CD4-positive, alpha-beta memory T cell (primary cell): ENCODE measurements at regions not wholly inside any gene's neighbourhood (a gene's known extent, or its start where the extent isn't known, plus 50 kb on each side); places are given as distances from the start of the nearest gene placed in this dataset.

Experiments
- CTCF ChIA-PET: fragments of 350-600 bp; sonication (Branson Sonifier 250); formaldehyde crosslinking; loops from one replicate; lab custom pipeline; 2021; ENCODE audit warnings: inconsistent platforms; ENCODE audit not compliant: partially characterized antibody; lab: Charles Lee
- POLR2A ChIA-PET: fragments of 350-600 bp; sonication (Branson Sonifier 250); formaldehyde crosslinking; loops from one replicate; lab custom pipeline; 2021; ENCODE audit not compliant: partially characterized antibody; lab: Charles Lee
- DNase-seq, 5 donors: peaks; one replicate each; pipeline versions ENCODE4 v3.0.0 to v3.0.0-alpha.2; 2020 to 2022; ENCODE audit warnings: mixed read lengths in 1 of 5
- H3K27ac ChIP-seq: one replicate; pipeline ENCODE4 v1.7.0; 2013; ENCODE audit warnings: low read depth, low read length
- H3K27me3 ChIP-seq: 2 replicates; pipeline ENCODE4 v1.7.0; 2013; ENCODE audit warnings: mild to moderate bottlenecking, low read length, moderate library complexity; ENCODE audit not compliant: insufficient read depth
- H3K36me3 ChIP-seq: 2 replicates; pipeline ENCODE4 v1.7.0; 2013; ENCODE audit warnings: mild to moderate bottlenecking, low read length, moderate library complexity; ENCODE audit not compliant: insufficient read depth
- H3K4me1 ChIP-seq: 2 replicates; pipeline ENCODE4 v1.7.0; 2013; ENCODE audit warnings: mild to moderate bottlenecking, low read length, moderate library complexity; ENCODE audit not compliant: insufficient read depth
- H3K4me3 ChIP-seq, 2 donors: one replicate each; pipeline ENCODE4 v1.7.0; 2013; ENCODE audit warnings: low read length in 2 of 2, mild to moderate bottlenecking in 1 of 2
- H3K9me3 ChIP-seq, 2 donors: one replicate each; pipeline ENCODE4 v1.7.0; 2013; ENCODE audit warnings: low read length in 2 of 2, control low read depth in 1 of 2; ENCODE audit not compliant: control insufficient read depth in 1 of 2
- H3K27ac Mint-ChIP-seq, 7 donors: one replicate each; pipeline ENCODE4 v1.8.0; 2020 to 2021; ENCODE audit warnings: mixed read lengths in 7 of 7, mild to moderate bottlenecking in 6 of 7, inconsistent platforms in 3 of 7, moderate library complexity in 3 of 7
- H3K27me3 Mint-ChIP-seq, 2 donors: one replicate each; pipeline ENCODE4 v1.8.0; 2020 to 2021; ENCODE audit warnings: mixed read lengths in 2 of 2
- H3K36me3 Mint-ChIP-seq, 2 donors: one replicate each; pipeline ENCODE4 v1.8.0; 2020 to 2021; ENCODE audit warnings: mixed read lengths in 2 of 2, inconsistent platforms in 1 of 2, mild to moderate bottlenecking in 1 of 2
- H3K4me1 Mint-ChIP-seq, 4 donors: one replicate each; pipeline ENCODE4 v1.8.0; 2020 to 2021; ENCODE audit warnings: mixed read lengths in 4 of 4, mild to moderate bottlenecking in 1 of 4
- H3K4me3 Mint-ChIP-seq, 8 donors: one replicate each; pipeline ENCODE4 v1.8.0; 2020 to 2021; ENCODE audit warnings: mixed read lengths in 8 of 8, mild to moderate bottlenecking in 7 of 8, moderate library complexity in 6 of 8, inconsistent platforms in 3 of 8
- H3K9me3 Mint-ChIP-seq, 8 donors: one replicate each; pipeline ENCODE4 v1.8.0; 2020 to 2021; ENCODE audit warnings: mixed read lengths in 8 of 8, mild to moderate bottlenecking in 5 of 8, inconsistent platforms in 3 of 8, moderate library complexity in 1 of 8
- intact Hi-C: fragments of 100-400 bp; cut with micrococcal nuclease; formaldehyde crosslinking; loops from one replicate; pipeline ENCODE4 v1.15.1; 2023

- Mint-ChIP-seq H3K36me3 (no peaks in the 10 kb centered on the region), H3K4me3 (no peak overlapping the region), H3K4me1 (peaks cover 0 to 12% (median 6%) of the 10 kb centered on the region in 4 donors), H3K27me3 (peaks cover 0 to under 1% of the 10 kb centered on the region in 2 donors), H3K27ac (no peak overlapping the region), H3K9me3 (peaks cover 0 to 1% (median 0%) of the 10 kb centered on the region in 8 donors)
- Histone ChIP-seq H3K27ac (no peak overlapping the region), H3K36me3 (no peaks in the 10 kb centered on the region), H3K4me3 (no peak overlapping the region), H3K27me3 (no peaks in the 10 kb centered on the region), H3K4me1 (peaks cover 8% of the 10 kb centered on the region), H3K9me3 (no peaks in the 10 kb centered on the region)
- ChIA-PET POLR2A (no interaction called here), CTCF (interaction anchor here (0.7 to 1.0 kb wide), 2 partner anchors 10 to 434 kb away, joined by 3 to 5 read pairs; no protein-coding TSS in a partner anchor)
- intact Hi-C loops: no loop called here
- no peak for DNase-seq
Measured at GRCh38 chr5:42879291-42879690, 67.6 kb upstream of the SELENOP start.

- H3K4me3 Mint-ChIP-seq: no peak overlapping the region
- Histone ChIP-seq H3K27ac (no peak overlapping the region), H3K4me3 (no peak overlapping the region), H3K36me3 (no peaks in the 10 kb centered on the region), H3K27me3 (no peaks in the 10 kb centered on the region), H3K4me1 (peaks cover 8% of the 10 kb centered on the region), H3K9me3 (no peaks in the 10 kb centered on the region)
- peaks cover 0 to 12% (median 6%) of the 10 kb centered on the region in 4 donors for H3K4me1 Mint-ChIP-seq
- CTCF ChIA-PET: interaction anchor here (0.7 to 1.7 kb wide), 3 partner anchors 11 to 434 kb away, joined by 3 to 7 read pairs (median 5); no protein-coding TSS in a partner anchor
- H3K36me3 Mint-ChIP-seq: no peaks in the 10 kb centered on the region
- no peak for DNase-seq
- POLR2A ChIA-PET: no interaction called here
- intact Hi-C loops: no loop called here
- H3K27me3 Mint-ChIP-seq: peaks cover 0 to 2% of the 10 kb centered on the region in 2 donors
- no peak overlapping the region for H3K27ac Mint-ChIP-seq
- H3K9me3 Mint-ChIP-seq: peaks cover 0 to 2% (median 0%) of the 10 kb centered on the region in 8 donors
Measured at GRCh38 chr5:42878550-42878949, 66.9 kb upstream of the SELENOP start.

GRCh38 chr5:42878041-42878440, 66.3 kb upstream of the SELENOP start:
- Histone ChIP-seq H3K9me3 (no peaks in the 10 kb centered on the region), H3K27ac (no peak overlapping the region), H3K27me3 (no peaks in the 10 kb centered on the region), H3K4me3 (no peak overlapping the region), H3K4me1 (peaks cover 8% of the 10 kb centered on the region), H3K36me3 (no peaks in the 10 kb centered on the region)
- peaks cover 0 to 2% (median 0%) of the 10 kb centered on the region in 8 donors for H3K9me3 Mint-ChIP-seq
- peak overlapping the region in 1 of 7 donors; percentile 3 for H3K27ac Mint-ChIP-seq
- CTCF ChIA-PET: interaction anchor here (1.0 to 1.7 kb wide), 2 partner anchors 11 to 31 kb away, joined by 5 to 7 read pairs; no protein-coding TSS in a partner anchor
- DNase-seq: no peak
- POLR2A ChIA-PET: no interaction called here
- intact Hi-C loops: no loop called here
- H3K4me1 Mint-ChIP-seq: peaks cover 0 to 12% (median 6%) of the 10 kb centered on the region in 4 donors
- H3K27me3 Mint-ChIP-seq: peaks cover 0 to 4% of the 10 kb centered on the region in 2 donors
- H3K36me3 Mint-ChIP-seq: no peaks in the 10 kb centered on the region
- no peak overlapping the region for H3K4me3 Mint-ChIP-seq

GRCh38 chr5:42877431-42877830, 65.7 kb upstream of the SELENOP start:
- ChIA-PET POLR2A (no interaction called here), CTCF (interaction anchor here (1.0 to 1.7 kb wide), 2 partner anchors 12 to 31 kb away, joined by 5 to 7 read pairs; no protein-coding TSS in a partner anchor)
- Mint-ChIP-seq H3K27ac (peak overlapping the region in 1 of 7 donors; percentile 0), H3K36me3 (no peaks in the 10 kb centered on the region), H3K4me1 (peaks cover 0 to 12% (median 6%) of the 10 kb centered on the region in 4 donors), H3K4me3 (no peak overlapping the region), H3K27me3 (peaks cover 2 to 4% of the 10 kb centered on the region in 2 donors), H3K9me3 (peaks cover 0 to 2% (median 0%) of the 10 kb centered on the region in 8 donors)
- intact Hi-C loops: no loop called here
- Histone ChIP-seq H3K27me3 (no peaks in the 10 kb centered on the region), H3K9me3 (no peaks in the 10 kb centered on the region), H3K4me3 (no peak overlapping the region), H3K4me1 (peaks cover 8% of the 10 kb centered on the region), H3K27ac (no peak overlapping the region), H3K36me3 (no peaks in the 10 kb centered on the region)
- DNase-seq: no peak

- Histone ChIP-seq H3K36me3 (no peaks in the 10 kb centered on the region), H3K4me3 (no peak overlapping the region), H3K27ac (no peak overlapping the region), H3K4me1 (peaks cover 8% of the 10 kb centered on the region), H3K9me3 (no peaks in the 10 kb centered on the region), H3K27me3 (no peaks in the 10 kb centered on the region)
- peaks cover 0 to 2% (median 0%) of the 10 kb centered on the region in 8 donors for H3K9me3 Mint-ChIP-seq
- peaks cover 3 to 6% of the 10 kb centered on the region in 2 donors for H3K27me3 Mint-ChIP-seq
- H3K27ac Mint-ChIP-seq: peak overlapping the region in 1 of 7 donors; percentile 42
- ChIA-PET POLR2A (interaction anchor here (1.2 kb wide), 1 partner anchor 115 kb away, joined by 3 read pairs; no protein-coding TSS in a partner anchor), CTCF (interaction anchor here (2.6 kb wide), 1 partner anchor 13 kb away, joined by 10 read pairs; no protein-coding TSS in a partner anchor)
- intact Hi-C loops: no loop called here
- peak overlapping the region in 4 of 8 donors; percentile 13 to 37 (median 34) for H3K4me3 Mint-ChIP-seq
- no peaks in the 10 kb centered on the region for H3K36me3 Mint-ChIP-seq
- no peak for DNase-seq
- H3K4me1 Mint-ChIP-seq: peaks cover 0 to 12% (median 6%) of the 10 kb centered on the region in 4 donors
Measured at GRCh38 chr5:42876375-42876844, 64.7 kb upstream of the SELENOP start.

- peaks cover 5 to 6% of the 10 kb centered on the region in 2 donors for H3K27me3 Mint-ChIP-seq
- ChIA-PET CTCF (interaction anchor here (2.6 kb wide), 1 partner anchor 13 kb away, joined by 10 read pairs; no protein-coding TSS in a partner anchor), POLR2A (interaction anchor here (1.2 kb wide), 1 partner anchor 115 kb away, joined by 3 read pairs; no protein-coding TSS in a partner anchor)
- no peaks in the 10 kb centered on the region for H3K36me3 Mint-ChIP-seq
- Histone ChIP-seq H3K4me1 (peaks cover 8% of the 10 kb centered on the region), H3K9me3 (no peaks in the 10 kb centered on the region), H3K36me3 (no peaks in the 10 kb centered on the region), H3K27me3 (no peaks in the 10 kb centered on the region), H3K4me3 (no peak overlapping the region), H3K27ac (no peak overlapping the region)
- peaks cover 0 to 2% (median 0%) of the 10 kb centered on the region in 8 donors for H3K9me3 Mint-ChIP-seq
- intact Hi-C loops: no loop called here
- DNase-seq: no peak
- H3K4me3 Mint-ChIP-seq: peak overlapping the region in 2 of 8 donors; percentile 2 to 25
- peak overlapping the region in 1 of 7 donors; percentile 42 for H3K27ac Mint-ChIP-seq
- H3K4me1 Mint-ChIP-seq: peaks cover 0 to 12% (median 6%) of the 10 kb centered on the region in 4 donors
Measured at GRCh38 chr5:42875785-42876374, 64.2 kb upstream of the SELENOP start.

- ChIA-PET POLR2A (no interaction called here), CTCF (interaction anchor here (2.6 kb wide), 1 partner anchor 14 kb away, joined by 10 read pairs; no protein-coding TSS in a partner anchor)
- H3K9me3 ChIP-seq: no peaks in the 10 kb centered on the region
- Mint-ChIP-seq H3K36me3 (no peaks in the 10 kb centered on the region), H3K4me3 (no peak overlapping the region), H3K4me1 (peaks cover 0 to 12% (median 6%) of the 10 kb centered on the region in 4 donors), H3K27me3 (peaks cover 9 to 10% of the 10 kb centered on the region in 2 donors), H3K27ac (no peak overlapping the region), H3K9me3 (peaks cover 0 to 2% (median 0%) of the 10 kb centered on the region in 8 donors)
- no peaks in the 10 kb centered on the region for H3K36me3 ChIP-seq
- H3K4me3 ChIP-seq: no peak overlapping the region
- intact Hi-C loops: no loop called here
- no peaks in the 10 kb centered on the region for H3K27me3 ChIP-seq
- no peak overlapping the region for H3K27ac ChIP-seq
- DNase-seq: no peak
- peaks cover 8% of the 10 kb centered on the region for H3K4me1 ChIP-seq
Measured at GRCh38 chr5:42875211-42875610, 63.5 kb upstream of the SELENOP start.
